ENCODE measurements at regions not wholly inside any gene's neighbourhood (a gene's known extent, or its start where the extent isn't known, plus 50 kb on each side); places are given as distances from the start of the nearest gene placed in this dataset.

GRCh38 chr5:56413546-56413945, 180.4 kb upstream of the ANKRD55 start:
- TF ChIP-seq CTCF (conservative IDR thresholded peaks at IDR 0.05): no peak
- no peak for TF ChIP-seq EZH2 (IDR thresholded peaks at IDR 0.05; ENCODE audit: low read depth)

Measured in PC-9 (cell line).